KG1 (cell line): ENCODE measurements at regions not wholly inside any gene's neighbourhood (a gene's known extent, or its start where the extent isn't known, plus 50 kb on each side); places are given as distances from the start of the nearest gene placed in this dataset.

Source experiments
- DNase-seq: peaks from one replicate; lab custom pipeline; 2025; lab: John Stamatoyannopoulos, UW

GRCh38 chr6:148212366-148212765, 130.3 kb upstream of the SASH1 start:
- DNase-seq, result no peak

DNA sequence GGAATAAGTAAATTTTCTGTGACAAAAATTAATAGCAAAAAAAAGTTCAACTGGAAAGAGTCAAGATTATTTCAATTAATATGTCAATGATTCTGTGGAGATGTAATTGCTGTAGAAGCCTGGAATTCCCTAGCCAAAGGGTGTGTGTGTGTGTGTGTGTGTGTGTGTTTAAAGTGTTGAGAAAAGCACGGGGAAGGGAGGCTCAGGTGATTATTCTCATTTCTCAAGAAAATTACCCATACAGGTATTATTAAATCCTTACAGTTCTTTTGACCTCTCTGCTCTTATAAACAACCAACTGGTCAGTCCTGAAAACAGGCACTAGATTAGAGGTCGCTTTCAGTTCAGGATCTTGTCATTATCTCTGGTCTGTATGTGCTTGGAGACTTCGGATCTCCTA, 129.3 kb upstream of the SASH1 start:
- no peak for DNase-seq

- no peak for DNase-seq
Observed at GRCh38 chr6:148214667-148215066, 128.0 kb upstream of the SASH1 start.

- no peak for DNase-seq
Observed at GRCh38 chr6:148217051-148217450, 125.6 kb upstream of the SASH1 start.

DNA sequence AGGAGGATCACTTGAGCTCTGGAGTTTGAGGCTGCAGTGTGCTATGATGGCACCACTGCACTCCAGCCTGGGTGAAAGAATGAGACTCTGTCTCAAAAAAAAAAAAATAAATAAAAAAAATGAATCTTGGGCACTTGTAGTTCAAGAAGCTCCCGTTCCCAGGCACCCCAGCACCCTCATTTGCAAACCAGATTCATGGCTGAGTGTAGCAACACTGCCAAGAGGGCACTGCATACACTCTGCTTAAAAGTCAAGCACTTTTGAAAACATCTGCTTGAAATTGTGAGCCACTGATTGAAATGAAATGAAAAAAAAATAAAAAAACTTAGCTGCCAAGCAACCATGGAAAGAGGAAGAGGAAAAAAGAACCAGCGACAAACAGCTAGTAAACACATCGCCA, 124.7 kb upstream of the SASH1 start:
- no peak for DNase-seq

DNA sequence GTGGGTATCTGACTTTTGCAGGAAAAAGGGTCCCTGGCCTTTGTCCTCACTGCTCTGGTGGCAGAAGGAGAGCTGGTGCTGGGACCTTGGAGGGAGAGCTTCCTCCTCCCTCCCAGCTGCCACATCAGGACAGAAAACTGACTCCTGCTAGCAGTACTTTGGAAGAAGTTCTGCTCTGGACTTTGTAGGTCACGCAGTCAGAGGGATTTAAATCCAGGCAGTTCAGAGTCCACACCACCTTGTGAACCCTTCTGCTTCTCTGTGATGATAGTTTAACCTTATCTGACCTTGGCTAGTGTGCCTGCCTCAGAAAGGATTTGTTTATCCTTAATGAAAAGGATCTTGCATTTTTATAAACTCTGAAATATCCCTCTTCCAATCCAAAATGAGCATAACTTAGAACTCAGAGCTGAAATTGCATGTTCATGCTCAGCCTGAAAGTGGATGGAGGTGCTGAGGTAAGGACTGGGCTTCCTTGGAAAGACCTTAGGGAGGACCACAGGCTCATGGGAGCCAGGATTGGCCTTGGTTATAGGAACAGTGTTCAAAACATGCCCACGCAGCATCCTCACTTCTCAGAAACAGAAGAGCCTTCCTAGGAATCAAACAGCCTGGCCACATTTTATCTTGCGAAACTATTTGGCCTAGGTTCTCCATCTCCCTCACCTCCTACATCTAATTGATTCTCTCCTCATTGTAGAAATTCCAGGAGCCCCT, 123.9 kb upstream of the SASH1 start:
- DNase-seq, result no peak

GRCh38 chr6:148221196-148221979, 121.2 kb upstream of the SASH1 start:
- DNase-seq, result no peak

- no peak for DNase-seq
Observed at GRCh38 chr6:148222376-148222775, 120.3 kb upstream of the SASH1 start.

GRCh38 chr6:148222846-148223245, 119.8 kb upstream of the SASH1 start:
- DNase-seq, result no peak

- no peak for DNase-seq
Observed at GRCh38 chr6:148223424-148223842, 119.2 kb upstream of the SASH1 start.

- DNase-seq, result no peak
Observed at GRCh38 chr6:148225871-148226270, 116.8 kb upstream of the SASH1 start.

GRCh38 chr6:148226284-148226683, 116.4 kb upstream of the SASH1 start:
- no peak for DNase-seq

DNA sequence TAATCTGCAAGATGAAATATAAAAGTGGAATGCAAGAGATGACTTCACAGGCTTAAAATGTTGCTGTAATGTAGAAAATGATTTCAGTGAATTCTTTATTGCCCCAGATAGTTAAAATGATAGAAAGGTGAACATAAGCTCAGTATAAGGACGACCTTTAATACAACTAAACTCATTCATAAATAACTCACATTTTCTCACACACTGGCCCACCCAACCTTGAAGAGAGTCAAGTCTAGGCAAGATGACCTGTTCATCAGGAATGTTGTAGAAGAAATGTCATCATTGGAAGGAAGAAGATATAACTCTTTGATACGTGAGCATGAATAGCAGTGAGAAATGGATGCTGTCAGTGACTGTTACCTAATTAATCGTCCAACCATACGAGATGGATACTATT, 111.1 kb upstream of the SASH1 start:
- DNase-seq, result no peak

- no peak for DNase-seq
Observed at GRCh38 chr6:148235446-148235845, 107.2 kb upstream of the SASH1 start.

GRCh38 chr6:148238713-148239112, 103.9 kb upstream of the SASH1 start:
- DNase-seq, result no peak

GRCh38 chr6:148239215-148239614, 103.4 kb upstream of the SASH1 start:
- no peak for DNase-seq

- DNase-seq, result no peak
Observed at GRCh38 chr6:148239801-148240460, 102.7 kb upstream of the SASH1 start.

- no peak for DNase-seq
Observed at GRCh38 chr6:148240461-148240840, 102.2 kb upstream of the SASH1 start.

GRCh38 chr6:148240861-148241477, 101.7 kb upstream of the SASH1 start:
- DNase-seq, result no peak

GRCh38 chr6:148242180-148242579, 100.5 kb upstream of the SASH1 start:
- DNase-seq, result no peak

DNA sequence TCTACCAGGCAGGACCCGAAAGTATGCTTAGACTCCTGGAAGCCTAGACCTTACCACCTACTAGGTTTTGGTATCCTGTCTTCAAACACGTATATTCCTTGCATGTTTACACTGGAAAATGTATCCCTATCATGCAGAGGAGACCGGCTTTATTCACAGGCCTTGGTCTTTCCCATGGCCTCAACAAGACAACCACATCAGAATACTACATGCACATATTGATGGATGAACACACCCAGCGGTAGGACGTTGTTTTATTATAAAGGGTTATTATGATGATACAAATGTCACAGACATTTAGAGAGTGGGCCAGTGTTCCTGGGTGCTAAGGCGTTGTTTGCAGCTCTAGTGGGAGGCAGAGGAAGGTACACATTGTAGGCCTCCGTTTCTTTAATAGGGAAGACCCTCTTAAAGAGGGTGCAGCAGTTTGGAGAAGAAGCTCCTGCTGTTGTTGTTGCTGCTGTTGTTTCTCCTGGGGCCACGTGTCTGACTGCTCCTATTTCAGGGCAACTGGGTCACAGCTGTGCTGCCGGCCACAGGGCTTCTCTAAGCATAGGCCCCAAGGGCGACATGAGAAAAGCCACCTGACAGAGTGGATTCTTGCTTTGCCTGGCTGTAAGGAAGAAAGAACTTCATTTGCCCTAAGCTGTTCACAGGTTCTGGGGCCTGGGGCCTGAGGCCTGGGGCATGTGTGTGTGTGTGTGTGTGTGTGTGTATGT, 98.3 kb upstream of the SASH1 start:
- no peak for DNase-seq
